ENCODE measurements at regions not wholly inside any gene's neighbourhood (a gene's known extent, or its start where the extent isn't known, plus 50 kb on each side); places are given as distances from the start of the nearest gene placed in this dataset.
"Not testable (repeated sequence)": the region's sequence is repeated elsewhere in the genome, so short reads cannot be mapped to it uniquely, and the experiment has no call there.

GRCh38 chr9:71268871-71269635 is 147.6 kb upstream of the TRPM3 start:
- no peak for DNase-seq

GRCh38 chr9:71263451-71263850 is 142.0 kb upstream of the TRPM3 start:
- DNase-seq = no peak

- not testable (repeated sequence) for DNase-seq
These were observed 139.0 kb upstream of the TRPM3 start for GRCh38 chr9:71260419-71260818.

GRCh38 chr9:71254592-71255277 is 133.3 kb upstream of the TRPM3 start:
- no peak for DNase-seq

- no peak for DNase-seq
These were observed 131.6 kb upstream of the TRPM3 start for GRCh38 chr9:71253011-71253410.

- no peak for DNase-seq
These were observed 129.2 kb upstream of the TRPM3 start for GRCh38 chr9:71250581-71250980.

GRCh38 chr9:71249729-71250317 is 128.4 kb upstream of the TRPM3 start:
- DNase-seq = no peak

GRCh38 chr9:71245651-71246050 is 124.2 kb upstream of the TRPM3 start:
- no peak for DNase-seq

- DNase-seq = no peak
These were observed 122.5 kb upstream of the TRPM3 start for GRCh38 chr9:71243951-71244350.

- DNase-seq = no peak
These were observed 120.7 kb upstream of the TRPM3 start for GRCh38 chr9:71242081-71242480.

- no peak for DNase-seq
These were observed 115.6 kb upstream of the TRPM3 start for GRCh38 chr9:71237051-71237450.

- no peak for DNase-seq
These were observed 112.2 kb upstream of the TRPM3 start for GRCh38 chr9:71233646-71234045.

- DNase-seq = no peak
These were observed 102.6 kb upstream of the TRPM3 start for GRCh38 chr9:71223953-71224538.

GRCh38 chr9:71218774-71219173 is 97.4 kb upstream of the TRPM3 start:
- no peak for DNase-seq

GRCh38 chr9:71213633-71214032 is 92.2 kb upstream of the TRPM3 start:
- DNase-seq = no peak

GRCh38 chr9:71210326-71210725 is 88.9 kb upstream of the TRPM3 start:
- DNase-seq = no peak

GRCh38 chr9:71209890-71210289 is 88.5 kb upstream of the TRPM3 start:
- no peak for DNase-seq

- DNase-seq = no peak
These were observed 81.5 kb upstream of the TRPM3 start for GRCh38 chr9:71202931-71203330.

- DNase-seq = no peak
These were observed 70.3 kb upstream of the TRPM3 start for GRCh38 chr9:71191708-71192107.

- no peak for DNase-seq
These were observed 61.8 kb upstream of the TRPM3 start for GRCh38 chr9:71183251-71183650.

GRCh38 chr9:71179183-71179582 is 57.8 kb upstream of the TRPM3 start:
- no peak for DNase-seq

GRCh38 chr9:71177901-71178300 is 56.5 kb upstream of the TRPM3 start:
- DNase-seq = no peak

- DNase-seq = no peak
These were observed 50.1 kb upstream of the TRPM3 start for GRCh38 chr9:71171517-71171916.

Measured in NCI-H187 treated with DMSO at 0.1 percent for 48 hours (cell line).